ENCODE measurements at regions not wholly inside any gene's neighbourhood (a gene's known extent, or its start where the extent isn't known, plus 50 kb on each side); places are given as distances from the start of the nearest gene placed in this dataset.

DNA sequence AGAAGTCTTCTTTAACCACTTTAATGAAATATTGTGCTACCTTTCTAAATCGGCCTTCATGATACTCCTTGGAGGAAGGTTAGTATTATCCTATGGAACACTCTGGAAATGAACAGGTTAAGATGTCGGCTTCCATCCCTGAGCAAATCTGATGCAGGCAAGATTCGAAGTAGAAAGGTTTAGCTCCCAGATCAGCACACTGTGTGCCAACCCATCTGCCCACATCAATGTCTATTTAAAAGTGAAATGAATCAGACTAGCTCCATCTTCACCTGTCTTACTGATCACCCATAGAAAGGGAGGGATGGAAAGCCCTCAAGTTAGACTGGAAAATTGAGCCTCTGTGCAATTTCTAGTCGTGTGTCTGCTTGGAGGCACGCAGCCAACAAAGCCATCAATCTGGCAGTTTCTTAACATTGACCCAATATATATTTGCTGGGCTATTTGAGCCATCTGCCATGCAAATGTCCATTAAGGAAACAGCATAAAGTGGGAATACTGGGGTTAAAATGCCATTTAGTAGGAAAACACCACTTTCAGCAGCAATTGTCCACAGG is 506.1 kb downstream of the RMST start:
- in situ Hi-C loops (cut with MboI) = no loop called here
- DNase-seq (ENCODE audit: extremely low read depth in 1 of 4, low spot score in 3 of 4) (no peak), FAIRE-seq (no peak), ATAC-seq (no peak)
- Histone ChIP-seq H2AFZ (ENCODE audit: low read depth, low read length) (no peak overlapping the region), H3K9ac (ENCODE audit: insufficient read depth in 1 of 2, low read depth in 2 of 2, low read length in 2 of 2) (no peak overlapping the region), H4K20me1 (replicated peaks; ENCODE audit: control insufficient read depth, insufficient read depth, low read length) (no peaks in the 10 kb centered on the region), H3K4me2 (ENCODE audit: insufficient read depth, low read length) (no peak overlapping the region), H3K9me3 (replicated peaks; ENCODE audit: control insufficient read depth, insufficient read depth, low read depth, low read length) (no peaks in the 10 kb centered on the region; the same call in 1 of the 2 replicates), H3K36me3 (ENCODE audit: control insufficient read depth, insufficient read depth, low read length) (no peaks in the 10 kb centered on the region), H3K79me2 (ENCODE audit: control insufficient read depth, insufficient read depth, low read length) (no peaks in the 10 kb centered on the region), H3K4me1 (replicated peaks in 1 of 2; ENCODE audit: control insufficient read depth in 2 of 2, insufficient read depth in 2 of 2, low read length in 2 of 2) (no peaks in the 10 kb centered on the region), H3K4me3 (no peak overlapping the region), H3K27ac (ENCODE audit: extremely low read depth, low read depth, low read length) (no peak overlapping the region), H3K9me1 (ENCODE audit: control insufficient read depth, insufficient read depth, low read length) (no peaks in the 10 kb centered on the region), H3K27me3 (ENCODE audit: control insufficient read depth in 2 of 2, insufficient read depth in 2 of 2, low read length in 2 of 2) (no peaks in the 10 kb centered on the region)
- intact Hi-C loops (cut with micrococcal nuclease) = no loop called here
- ChIA-PET POLR2A (no interaction called here), CTCF (ENCODE audit: low intra/inter-chr PET ratio) (no interaction called here)
- BruUV-seq (replicated peaks) = no TSS peak
- WGBS (ENCODE audit: insufficient coverage, low coverage, missing lambda C conversion rate) = 0% methylated on average over 5 of the region's 5 CpGs
- TF ChIP-seq NCOA6 (IDR thresholded peaks at IDR 0.05) (no peak), PHB (CRISPR knock-in tag; IDR thresholded peaks at IDR 0.05) (no peak), C11orf30 (IDR thresholded peaks at IDR 0.05; ENCODE audit: low read depth) (no peak), JUN (IDR thresholded peaks at IDR 0.05; ENCODE audit: borderline replicate concordance, low read depth, low read length) (no peak), JUN (CRISPR knock-in tag; IDR thresholded peaks at IDR 0.05; ENCODE audit: borderline replicate concordance) (no peak), COPS2 (conservative IDR thresholded peaks at IDR 0.05) (no peak), ELF2 (CRISPR knock-in tag; IDR thresholded peaks at IDR 0.05) (no peak)

DNA sequence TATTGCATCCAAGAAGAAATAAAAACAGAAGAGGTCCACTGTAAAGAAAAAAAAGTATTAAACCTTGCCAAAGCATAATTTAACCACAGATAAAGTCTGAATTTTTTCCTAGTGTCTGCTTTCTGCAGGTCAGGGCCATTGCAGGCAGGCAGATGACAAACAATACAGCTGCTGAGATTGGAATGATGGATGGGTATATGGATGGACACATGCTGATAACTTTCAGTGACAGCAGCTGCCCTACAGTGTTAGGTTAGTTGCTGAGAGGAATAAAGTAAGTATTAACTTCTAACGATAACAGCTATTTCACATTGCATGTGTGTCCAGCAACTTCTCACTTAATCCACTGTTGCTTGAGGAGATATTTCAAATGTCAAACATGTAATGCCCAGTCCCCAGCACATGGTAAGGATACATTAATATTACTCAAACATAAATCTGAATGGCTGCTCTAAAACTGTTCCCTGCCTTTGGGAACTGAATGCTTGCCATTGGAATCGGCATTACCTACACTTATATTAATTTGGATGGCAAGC is 515.3 kb downstream of the RMST start:
- TF ChIP-seq THRAP3 (IDR thresholded peaks at IDR 0.05; ENCODE audit: borderline replicate concordance) = no peak
- no peak for TF ChIP-seq HNRNPL (IDR thresholded peaks at IDR 0.05; ENCODE audit: low read depth, low read length)
- no peak for TF ChIP-seq KLF6 (CRISPR knock-in tag; IDR thresholded peaks at IDR 0.05; ENCODE audit: borderline replicate concordance)
- TF ChIP-seq ZSCAN32 (CRISPR knock-in tag; IDR thresholded peaks at IDR 0.05) = no peak
- TF ChIP-seq FOXA1 (IDR thresholded peaks at IDR 0.05; ENCODE audit: borderline replicate concordance) = no peak
- TF ChIP-seq HDGF (IDR thresholded peaks at IDR 0.05) = no peak
- TF ChIP-seq LEF1 (IDR thresholded peaks at IDR 0.05) = no peak
- no peak overlapping the region for H2AFZ ChIP-seq (ENCODE audit: low read depth, low read length)
- no TSS peak for BruUV-seq (replicated peaks)
- no peak for DNase-seq (ENCODE audit: extremely low read depth in 1 of 4, low spot score in 3 of 4)
- no peaks in the 10 kb centered on the region for H3K36me3 ChIP-seq (ENCODE audit: control insufficient read depth, insufficient read depth, low read length)
- CTCF ChIA-PET (ENCODE audit: low intra/inter-chr PET ratio) = no interaction called here
- H4K20me1 ChIP-seq (replicated peaks; ENCODE audit: control insufficient read depth, insufficient read depth, low read length) = no peaks in the 10 kb centered on the region
- no peaks in the 10 kb centered on the region for H3K9me3 ChIP-seq (replicated peaks; ENCODE audit: control insufficient read depth, insufficient read depth, low read depth, low read length)
- intact Hi-C loops (cut with micrococcal nuclease) (no loop called here), in situ Hi-C loops (cut with MboI) (no loop called here)
- no peak overlapping the region for H3K9ac ChIP-seq (ENCODE audit: insufficient read depth in 1 of 2, low read depth in 2 of 2, low read length in 2 of 2)
- H3K27ac ChIP-seq (ENCODE audit: extremely low read depth, low read depth, low read length) = no peak overlapping the region
- no peak for FAIRE-seq
- 0% methylated on average over 2 of the region's 2 CpGs for WGBS (ENCODE audit: insufficient coverage, low coverage, missing lambda C conversion rate)
- no peaks in the 10 kb centered on the region for H3K27me3 ChIP-seq (ENCODE audit: control insufficient read depth in 2 of 2, insufficient read depth in 2 of 2, low read length in 2 of 2)
- H3K4me2 ChIP-seq (ENCODE audit: insufficient read depth, low read length) = no peak overlapping the region
- no peak for ATAC-seq
- H3K4me1 ChIP-seq (replicated peaks in 1 of 2; ENCODE audit: control insufficient read depth in 2 of 2, insufficient read depth in 2 of 2, low read length in 2 of 2) = no peaks in the 10 kb centered on the region
- H3K4me3 ChIP-seq = no peak overlapping the region
- no peaks in the 10 kb centered on the region for H3K79me2 ChIP-seq (ENCODE audit: control insufficient read depth, insufficient read depth, low read length)
- POLR2A ChIA-PET = no interaction called here
- H3K9me1 ChIP-seq (ENCODE audit: control insufficient read depth, insufficient read depth, low read length) = no peaks in the 10 kb centered on the region

Measured in K562 (cell line).